Ecto neural progenitor cell (in vitro differentiated cells): ENCODE measurements at regions not wholly inside any gene's neighbourhood (a gene's known extent, or its start where the extent isn't known, plus 50 kb on each side); places are given as distances from the start of the nearest gene placed in this dataset.
"Not testable (repeated sequence)": the region's sequence is repeated elsewhere in the genome, so short reads cannot be mapped to it uniquely, and the experiment has no call there.

Experiments used
- DNase-seq: peaks from one replicate; pipeline ENCODE4 v3.0.0-alpha.2; 2018; ENCODE audit warnings: low spot score

GRCh38 chrX:121455890-121456289 is 408.5 kb downstream of the GLUD2 start:
- DNase-seq, result no peak

GRCh38 chrX:121456315-121456714 is 408.9 kb downstream of the GLUD2 start:
- no peak for DNase-seq

GRCh38 chrX:121457096-121457495 is 409.7 kb downstream of the GLUD2 start:
- no peak for DNase-seq

- DNase-seq, result no peak
Measured at GRCh38 chrX:121479406-121479805, 432.0 kb downstream of the GLUD2 start.

- no peak for DNase-seq
Measured at GRCh38 chrX:121496966-121497365, 449.6 kb downstream of the GLUD2 start.

GRCh38 chrX:121504153-121504552 is 456.7 kb downstream of the GLUD2 start:
- DNase-seq, result no peak

GRCh38 chrX:121546317-121546716 is 498.9 kb downstream of the GLUD2 start:
- DNase-seq, result no peak

- DNase-seq, result no peak
Measured at GRCh38 chrX:121558886-121559285, 511.5 kb downstream of the GLUD2 start.

GRCh38 chrX:121562616-121563015 is 515.2 kb downstream of the GLUD2 start:
- no peak for DNase-seq

- no peak for DNase-seq
Measured at GRCh38 chrX:121569609-121570008, 522.2 kb downstream of the GLUD2 start.

GRCh38 chrX:121570072-121570841 is 522.8 kb downstream of the GLUD2 start:
- no peak for DNase-seq

- DNase-seq, result no peak
Measured at GRCh38 chrX:121571333-121571732, 523.9 kb downstream of the GLUD2 start.

GRCh38 chrX:121574384-121574783 is 527.0 kb downstream of the GLUD2 start:
- DNase-seq, result not testable (repeated sequence)

GRCh38 chrX:121579016-121579760 is 531.8 kb downstream of the GLUD2 start:
- DNase-seq, result no peak

- DNase-seq, result no peak
Measured at GRCh38 chrX:121581885-121582284, 534.5 kb downstream of the GLUD2 start.

GRCh38 chrX:121585626-121586025 is 538.2 kb downstream of the GLUD2 start:
- no peak for DNase-seq

- no peak for DNase-seq
Measured at GRCh38 chrX:121592884-121593283, 545.5 kb downstream of the GLUD2 start.

- no peak for DNase-seq
Measured at GRCh38 chrX:121598356-121598755, 550.9 kb downstream of the GLUD2 start.

GRCh38 chrX:121635141-121635540 is 587.7 kb downstream of the GLUD2 start:
- DNase-seq, result no peak

- no peak for DNase-seq
Measured at GRCh38 chrX:121639781-121640180, 592.4 kb downstream of the GLUD2 start.

- DNase-seq, result no peak
Measured at GRCh38 chrX:121641560-121641959, 594.1 kb downstream of the GLUD2 start.

- no peak for DNase-seq
Measured at GRCh38 chrX:121642415-121642814, 595.0 kb downstream of the GLUD2 start.

- no peak for DNase-seq
Measured at GRCh38 chrX:121649417-121649816, 602.0 kb downstream of the GLUD2 start.

- no peak for DNase-seq
Measured at GRCh38 chrX:121655276-121655675, 607.9 kb downstream of the GLUD2 start.
